ENCODE measurements at regions not wholly inside any gene's neighbourhood (a gene's known extent, or its start where the extent isn't known, plus 50 kb on each side); places are given as distances from the start of the nearest gene placed in this dataset.

- no peak overlapping the region for H3K4me3 ChIP-seq (ENCODE audit: low read depth, low read length)
- no peak for DNase-seq (ENCODE audit: extremely low spot score)
- H3K27ac ChIP-seq (ENCODE audit: low read depth) = no peak overlapping the region
- no peaks in the 10 kb centered on the region for H3K36me3 ChIP-seq (ENCODE audit: insufficient read depth)
- 76% methylated on average over 6 of the region's 6 CpGs for WGBS
- H3K4me1 ChIP-seq (ENCODE audit: insufficient read depth) = no peaks in the 10 kb centered on the region
These were observed 238.3 kb upstream of the MVB12B start for GRCh38 chr9:126088336-126088735.

GRCh38 chr9:126089789-126090188 lies 236.8 kb upstream of the MVB12B start:
- no peak for DNase-seq (ENCODE audit: extremely low spot score)
- Histone ChIP-seq H3K4me3 (ENCODE audit: low read depth, low read length) (no peak overlapping the region), H3K36me3 (ENCODE audit: insufficient read depth) (no peaks in the 10 kb centered on the region), H3K4me1 (ENCODE audit: insufficient read depth) (no peaks in the 10 kb centered on the region), H3K27ac (ENCODE audit: low read depth) (no peak overlapping the region)
- 85% methylated on average over 2 of the region's 2 CpGs for WGBS

GRCh38 chr9:126093771-126094170 lies 232.9 kb upstream of the MVB12B start:
- Histone ChIP-seq H3K4me1 (ENCODE audit: insufficient read depth) (no peaks in the 10 kb centered on the region), H3K4me3 (ENCODE audit: low read depth, low read length) (no peak overlapping the region), H3K27ac (ENCODE audit: low read depth) (no peak overlapping the region), H3K36me3 (ENCODE audit: insufficient read depth) (no peaks in the 10 kb centered on the region)
- 75% methylated on average over 9 of the region's 9 CpGs for WGBS
- no peak for DNase-seq (ENCODE audit: extremely low spot score)

GRCh38 chr9:126095546-126096190 lies 231.0 kb upstream of the MVB12B start:
- DNase-seq (ENCODE audit: extremely low spot score) = no peak
- Histone ChIP-seq H3K27ac (ENCODE audit: low read depth) (no peak overlapping the region), H3K4me3 (ENCODE audit: low read depth, low read length) (no peak overlapping the region), H3K4me1 (ENCODE audit: insufficient read depth) (no peaks in the 10 kb centered on the region), H3K36me3 (ENCODE audit: insufficient read depth) (no peaks in the 10 kb centered on the region)
- WGBS = 89% methylated on average over 16 of the region's 16 CpGs

GRCh38 chr9:126096340-126096739 lies 230.3 kb upstream of the MVB12B start:
- no peak for DNase-seq (ENCODE audit: extremely low spot score)
- H3K36me3 ChIP-seq (ENCODE audit: insufficient read depth) = no peaks in the 10 kb centered on the region
- 72% methylated on average over 7 of the region's 7 CpGs for WGBS
- no peaks in the 10 kb centered on the region for H3K4me1 ChIP-seq (ENCODE audit: insufficient read depth)
- H3K27ac ChIP-seq (ENCODE audit: low read depth) = no peak overlapping the region
- no peak overlapping the region for H3K4me3 ChIP-seq (ENCODE audit: low read depth, low read length)

GRCh38 chr9:126097679-126098078 lies 228.9 kb upstream of the MVB12B start:
- no peaks in the 10 kb centered on the region for H3K36me3 ChIP-seq (ENCODE audit: insufficient read depth)
- no peak for DNase-seq (ENCODE audit: extremely low spot score)
- WGBS = 65% methylated on average over 6 of the region's 6 CpGs

GRCh38 chr9:126106404-126106803 lies 220.2 kb upstream of the MVB12B start:
- 97% methylated on average over 5 of the region's 5 CpGs for WGBS
- H3K4me1 ChIP-seq (ENCODE audit: insufficient read depth) = no peaks in the 10 kb centered on the region
- DNase-seq (ENCODE audit: extremely low spot score) = no peak
- H3K36me3 ChIP-seq (ENCODE audit: insufficient read depth) = no peaks in the 10 kb centered on the region
- no peak overlapping the region for H3K4me3 ChIP-seq (ENCODE audit: low read depth, low read length)
- no peak overlapping the region for H3K27ac ChIP-seq (ENCODE audit: low read depth)

More at GRCh38 chr9:126097679-126098078, 228.9 kb upstream of the MVB12B start:
- Histone ChIP-seq H3K4me1 (ENCODE audit: insufficient read depth) (no peaks in the 10 kb centered on the region), H3K27ac (ENCODE audit: low read depth) (no peak overlapping the region), H3K4me3 (ENCODE audit: low read depth, low read length) (no peak overlapping the region)

- 96% methylated on average over 12 of the region's 12 CpGs for WGBS
- no peak overlapping the region for H3K27ac ChIP-seq (ENCODE audit: low read depth)
- no peak overlapping the region for H3K4me3 ChIP-seq (ENCODE audit: low read depth, low read length)
- DNase-seq (ENCODE audit: extremely low spot score) = no peak
- no peaks in the 10 kb centered on the region for H3K36me3 ChIP-seq (ENCODE audit: insufficient read depth)
- H3K4me1 ChIP-seq (ENCODE audit: insufficient read depth) = no peaks in the 10 kb centered on the region
These were observed 218.9 kb upstream of the MVB12B start for GRCh38 chr9:126107693-126108092.

GRCh38 chr9:126108240-126108639 lies 218.4 kb upstream of the MVB12B start:
- DNase-seq (ENCODE audit: extremely low spot score) = no peak
- Histone ChIP-seq H3K4me1 (ENCODE audit: insufficient read depth) (no peaks in the 10 kb centered on the region), H3K36me3 (ENCODE audit: insufficient read depth) (no peaks in the 10 kb centered on the region), H3K4me3 (ENCODE audit: low read depth, low read length) (no peak overlapping the region), H3K27ac (ENCODE audit: low read depth) (no peak overlapping the region)
- 23% methylated on average over 11 of the region's 11 CpGs for WGBS

GRCh38 chr9:126109575-126109974 lies 217.1 kb upstream of the MVB12B start:
- no peak overlapping the region for H3K4me3 ChIP-seq (ENCODE audit: low read depth, low read length)
- DNase-seq (ENCODE audit: extremely low spot score) = no peak
- no peaks in the 10 kb centered on the region for H3K4me1 ChIP-seq (ENCODE audit: insufficient read depth)
- no peaks in the 10 kb centered on the region for H3K36me3 ChIP-seq (ENCODE audit: insufficient read depth)
- no peak overlapping the region for H3K27ac ChIP-seq (ENCODE audit: low read depth)

- Histone ChIP-seq H3K4me1 (ENCODE audit: insufficient read depth) (no peaks in the 10 kb centered on the region), H3K27ac (ENCODE audit: low read depth) (no peak overlapping the region), H3K4me3 (ENCODE audit: low read depth, low read length) (no peak overlapping the region), H3K36me3 (ENCODE audit: insufficient read depth) (no peaks in the 10 kb centered on the region)
- WGBS = 90% methylated on average over 5 of the region's 5 CpGs
- DNase-seq (ENCODE audit: extremely low spot score) = no peak
These were observed 215.1 kb upstream of the MVB12B start for GRCh38 chr9:126111556-126111955.

GRCh38 chr9:126112135-126112720 lies 214.4 kb upstream of the MVB12B start:
- Histone ChIP-seq H3K4me1 (ENCODE audit: insufficient read depth) (no peaks in the 10 kb centered on the region), H3K4me3 (ENCODE audit: low read depth, low read length) (no peak overlapping the region), H3K36me3 (ENCODE audit: insufficient read depth) (no peaks in the 10 kb centered on the region), H3K27ac (ENCODE audit: low read depth) (no peak overlapping the region)
- WGBS = 85% methylated on average over 11 of the region's 11 CpGs
- no peak for DNase-seq (ENCODE audit: extremely low spot score)

GRCh38 chr9:126113176-126113575 lies 213.5 kb upstream of the MVB12B start:
- no peak for DNase-seq (ENCODE audit: extremely low spot score)

GRCh38 chr9:126113756-126114408 lies 212.7 kb upstream of the MVB12B start:
- DNase-seq (ENCODE audit: extremely low spot score) = no peak
- Histone ChIP-seq H3K27ac (ENCODE audit: low read depth) (no peak overlapping the region), H3K4me3 (ENCODE audit: low read depth, low read length) (no peak overlapping the region), H3K36me3 (ENCODE audit: insufficient read depth) (no peaks in the 10 kb centered on the region), H3K4me1 (ENCODE audit: insufficient read depth) (no peaks in the 10 kb centered on the region)
- WGBS = 86% methylated on average over 17 of the region's 17 CpGs

More at GRCh38 chr9:126113176-126113575, 213.5 kb upstream of the MVB12B start:
- H3K4me1 ChIP-seq (ENCODE audit: insufficient read depth) = no peaks in the 10 kb centered on the region
- H3K36me3 ChIP-seq (ENCODE audit: insufficient read depth) = no peaks in the 10 kb centered on the region
- H3K27ac ChIP-seq (ENCODE audit: low read depth) = no peak overlapping the region
- H3K4me3 ChIP-seq (ENCODE audit: low read depth, low read length) = no peak overlapping the region
- WGBS = 78% methylated on average over 2 of the region's 2 CpGs
